ENCODE measurements at regions not wholly inside any gene's neighbourhood (a gene's known extent, or its start where the extent isn't known, plus 50 kb on each side); places are given as distances from the start of the nearest gene placed in this dataset.

GRCh38 chr5:162282191-162282590 lies 214.6 kb downstream of the GABRG2 start:
- no peak for TF ChIP-seq GATA3 (IDR thresholded peaks at IDR 0.05; ENCODE audit: low read depth, low read length)
- no peak for TF ChIP-seq GATA2 (IDR thresholded peaks at IDR 0.05; ENCODE audit: low read depth, low read length)

GRCh38 chr5:162283609-162284008 lies 216.0 kb downstream of the GABRG2 start:
- TF ChIP-seq GATA3 (IDR thresholded peaks at IDR 0.05; ENCODE audit: low read depth, low read length) = no peak

- TF ChIP-seq GATA2 (IDR thresholded peaks at IDR 0.05; ENCODE audit: low read depth, low read length) (no peak), GATA3 (IDR thresholded peaks at IDR 0.05; ENCODE audit: low read depth, low read length) (no peak)
Measured at GRCh38 chr5:162288647-162289296, 221.2 kb downstream of the GABRG2 start.

DNA sequence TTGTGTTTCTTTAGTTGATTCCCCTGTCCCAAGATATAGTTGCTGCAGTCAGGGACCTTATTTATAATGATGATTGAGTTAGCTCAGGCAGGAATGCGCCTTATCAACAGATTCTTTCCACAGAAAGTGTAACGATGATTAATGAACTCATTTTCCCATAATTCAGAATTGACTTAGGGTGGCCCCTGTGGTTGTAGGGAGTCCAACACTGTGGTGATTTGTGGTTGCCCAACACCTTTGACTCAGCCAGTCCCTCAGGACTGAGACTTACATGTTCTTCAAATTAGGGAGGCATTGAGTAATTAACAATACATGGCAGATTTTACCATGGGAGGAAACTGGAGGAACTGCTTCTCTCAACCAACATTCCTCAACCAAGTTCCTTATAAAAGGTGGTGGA lies 221.9 kb downstream of the GABRG2 start:
- TF ChIP-seq GATA3 (IDR thresholded peaks at IDR 0.05; ENCODE audit: low read depth, low read length) = no peak
- no peak for TF ChIP-seq GATA2 (IDR thresholded peaks at IDR 0.05; ENCODE audit: low read depth, low read length)

DNA sequence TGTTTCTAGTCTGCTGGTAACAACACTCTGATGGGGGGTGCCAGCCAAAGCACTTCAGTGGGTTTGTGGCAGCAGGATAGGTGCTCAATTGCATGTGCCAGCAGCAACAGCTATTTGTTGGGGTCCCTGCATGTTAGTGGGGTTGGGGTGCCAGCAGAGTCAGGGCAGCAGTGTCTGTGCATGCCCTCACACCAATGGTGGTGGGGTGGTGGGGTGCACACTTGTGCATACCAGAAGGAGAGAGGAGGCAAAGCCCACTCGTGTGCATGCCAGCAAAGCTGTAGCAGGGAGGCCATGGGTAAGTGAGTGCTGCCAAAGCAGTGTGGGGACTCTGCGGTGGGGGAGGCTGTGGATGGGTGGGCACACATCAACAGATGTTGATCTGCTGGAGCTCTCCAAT lies 232.2 kb downstream of the GABRG2 start:
- no peak for TF ChIP-seq GATA2 (IDR thresholded peaks at IDR 0.05; ENCODE audit: low read depth, low read length)
- no peak for TF ChIP-seq GATA3 (IDR thresholded peaks at IDR 0.05; ENCODE audit: low read depth, low read length)

DNA sequence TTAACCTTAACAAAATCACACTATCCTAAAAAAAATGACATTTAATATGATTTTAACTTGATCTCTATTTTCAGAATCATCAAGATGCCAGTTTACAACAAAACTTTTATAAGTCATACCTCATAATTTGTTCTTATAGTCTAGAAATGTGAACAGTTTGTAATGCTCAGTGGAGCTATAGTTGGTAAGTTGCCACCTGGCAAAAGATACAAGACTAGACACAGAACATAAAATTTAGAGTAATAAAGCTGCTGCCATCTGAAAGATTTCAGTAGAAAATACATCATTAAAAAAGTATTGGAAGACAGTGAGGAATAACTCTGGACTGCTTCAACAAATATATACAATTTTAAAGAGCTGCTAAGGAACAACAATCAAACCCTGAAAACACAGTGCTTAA lies 233.8 kb downstream of the GABRG2 start:
- no peak for TF ChIP-seq GATA2 (IDR thresholded peaks at IDR 0.05; ENCODE audit: low read depth, low read length)
- TF ChIP-seq GATA3 (IDR thresholded peaks at IDR 0.05; ENCODE audit: low read depth, low read length) = no peak

DNA sequence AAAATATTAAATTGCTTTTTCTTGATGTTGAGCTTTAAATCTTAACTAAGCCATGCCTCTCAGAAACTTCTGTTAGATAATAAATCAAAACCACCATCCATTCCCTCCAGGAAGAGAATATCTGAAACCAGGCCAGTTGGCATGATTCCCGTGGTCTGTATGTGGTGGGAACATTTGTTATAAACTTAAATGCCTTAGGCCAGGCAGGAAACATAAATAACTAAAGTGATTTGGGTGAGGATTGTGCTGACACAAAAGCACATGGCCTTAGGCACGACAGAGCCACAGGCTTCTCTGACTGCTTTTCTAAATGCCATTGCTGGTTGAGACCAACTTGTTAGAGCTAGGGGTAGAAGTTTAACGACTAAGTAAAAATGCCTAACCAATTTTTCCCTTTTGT lies 255.9 kb downstream of the GABRG2 start:
- TF ChIP-seq GATA2 (IDR thresholded peaks at IDR 0.05; ENCODE audit: low read depth, low read length) (no peak), GATA3 (IDR thresholded peaks at IDR 0.05; ENCODE audit: low read depth, low read length) (no peak)

GRCh38 chr5:162324328-162324727 lies 256.8 kb downstream of the GABRG2 start:
- TF ChIP-seq GATA3 (IDR thresholded peaks at IDR 0.05; ENCODE audit: low read depth, low read length) = no peak; the same call in 1 of the 2 replicates
- peak; percentile 19; the same call in 1 of the 2 replicates for TF ChIP-seq GATA2 (IDR thresholded peaks at IDR 0.05; ENCODE audit: low read depth, low read length)

DNA sequence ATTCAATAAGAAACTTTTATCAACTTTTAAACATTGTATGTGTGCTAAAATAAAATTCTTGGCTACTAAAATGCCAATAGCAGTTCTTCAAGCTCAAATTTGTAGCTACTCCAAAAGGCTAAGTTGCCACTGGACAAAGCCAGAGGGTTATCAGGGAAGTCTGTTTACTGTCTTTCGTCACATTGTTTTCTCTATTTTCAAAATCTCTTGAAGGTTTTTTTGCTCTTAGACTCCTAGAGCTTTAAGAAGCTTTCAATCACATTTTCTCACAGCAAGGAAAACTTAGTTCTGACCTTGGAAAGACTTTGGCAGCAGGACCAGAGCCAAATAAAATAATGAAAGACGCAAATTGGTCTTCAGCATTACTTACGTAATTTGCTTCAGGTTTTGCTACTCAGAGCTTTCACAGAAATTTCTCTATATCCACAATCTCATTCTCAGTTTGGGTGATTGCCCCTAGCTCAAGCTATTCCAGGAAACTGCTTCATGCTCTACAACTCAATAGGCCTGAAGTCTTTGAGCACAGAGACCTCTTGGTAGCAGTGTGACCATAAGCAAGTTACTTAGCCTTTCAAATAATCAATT lies 257.7 kb downstream of the GABRG2 start:
- TF ChIP-seq GATA2 (IDR thresholded peaks at IDR 0.05; ENCODE audit: low read depth, low read length) = no peak
- TF ChIP-seq GATA3 (IDR thresholded peaks at IDR 0.05; ENCODE audit: low read depth, low read length) = no peak

DNA sequence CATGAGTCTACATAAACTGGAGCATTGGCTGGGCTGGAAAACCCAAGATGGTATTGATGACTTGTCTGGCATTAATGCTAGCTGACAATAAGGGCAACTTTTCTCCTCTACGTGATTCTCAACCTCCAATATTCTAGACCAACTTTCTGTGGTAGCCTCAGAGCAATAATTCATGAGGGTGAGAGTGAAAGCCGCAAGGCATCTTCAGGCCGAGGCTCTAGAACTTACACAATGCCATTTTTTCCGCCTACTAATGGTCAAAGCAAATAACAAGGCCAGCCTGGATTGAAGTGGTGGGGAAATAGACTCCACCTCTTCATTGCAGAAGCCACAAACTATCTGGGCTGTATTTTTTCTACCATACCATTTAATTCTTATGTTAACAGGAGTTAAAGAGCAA lies 267.4 kb downstream of the GABRG2 start:
- TF ChIP-seq GATA2 (IDR thresholded peaks at IDR 0.05; ENCODE audit: low read depth, low read length) (no peak), GATA3 (IDR thresholded peaks at IDR 0.05; ENCODE audit: low read depth, low read length) (no peak)

DNA sequence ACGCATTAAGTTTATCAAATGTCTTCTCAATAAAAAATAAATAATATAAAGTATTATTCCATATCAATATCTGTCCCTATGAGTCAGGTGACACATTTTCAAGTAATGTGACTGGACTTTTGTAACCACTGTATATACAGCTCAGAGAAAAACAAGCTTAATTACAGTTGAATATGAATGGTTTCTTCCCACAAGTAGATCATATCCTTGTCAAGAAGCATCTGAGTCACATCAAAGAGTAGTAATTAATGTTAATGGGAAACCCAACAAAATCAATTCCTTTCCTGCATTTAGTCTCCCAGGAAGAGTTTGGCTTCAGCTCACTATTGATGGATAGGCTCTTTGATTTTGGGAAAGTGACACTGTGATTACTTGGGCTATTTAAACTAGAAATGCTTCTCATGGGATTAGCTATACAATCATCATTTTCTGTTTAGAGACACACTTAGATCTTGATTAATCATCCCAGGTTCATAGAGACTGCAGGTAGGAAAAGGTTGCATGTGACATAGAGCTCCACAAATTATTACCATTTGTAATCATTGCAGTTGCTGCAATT lies 292.9 kb downstream of the GABRG2 start:
- TF ChIP-seq GATA2 (IDR thresholded peaks at IDR 0.05; ENCODE audit: low read depth, low read length) = no peak
- no peak for TF ChIP-seq GATA3 (IDR thresholded peaks at IDR 0.05; ENCODE audit: low read depth, low read length)

- no peak for TF ChIP-seq GATA3 (IDR thresholded peaks at IDR 0.05; ENCODE audit: low read depth, low read length)
- no peak for TF ChIP-seq GATA2 (IDR thresholded peaks at IDR 0.05; ENCODE audit: low read depth, low read length)
Measured at GRCh38 chr5:162372256-162372655, 304.7 kb downstream of the GABRG2 start.

DNA sequence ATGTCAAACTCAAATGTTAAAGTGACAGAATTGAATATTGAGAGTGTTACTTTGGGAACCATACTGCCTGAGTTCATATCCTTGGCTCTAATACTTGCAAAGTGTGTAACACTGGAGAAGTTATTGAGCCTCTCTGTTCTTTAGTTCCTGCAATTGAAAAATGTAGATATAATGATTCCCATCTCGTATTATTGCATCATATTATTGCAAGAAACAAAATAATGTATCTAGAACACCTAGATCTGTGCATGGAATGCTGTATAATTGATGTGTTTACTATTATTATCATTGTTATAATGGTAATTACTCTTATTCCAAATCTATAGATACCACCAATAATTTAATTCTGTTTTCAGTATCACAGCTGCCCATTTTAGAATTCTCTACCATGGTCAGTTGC lies 310.3 kb downstream of the GABRG2 start:
- TF ChIP-seq GATA3 (IDR thresholded peaks at IDR 0.05; ENCODE audit: low read depth, low read length) = no peak
- TF ChIP-seq GATA2 (IDR thresholded peaks at IDR 0.05; ENCODE audit: low read depth, low read length) = no peak

- TF ChIP-seq GATA3 (IDR thresholded peaks at IDR 0.05; ENCODE audit: low read depth, low read length) (no peak), GATA2 (IDR thresholded peaks at IDR 0.05; ENCODE audit: low read depth, low read length) (no peak)
Measured at GRCh38 chr5:162382839-162383238, 315.3 kb downstream of the GABRG2 start.

DNA sequence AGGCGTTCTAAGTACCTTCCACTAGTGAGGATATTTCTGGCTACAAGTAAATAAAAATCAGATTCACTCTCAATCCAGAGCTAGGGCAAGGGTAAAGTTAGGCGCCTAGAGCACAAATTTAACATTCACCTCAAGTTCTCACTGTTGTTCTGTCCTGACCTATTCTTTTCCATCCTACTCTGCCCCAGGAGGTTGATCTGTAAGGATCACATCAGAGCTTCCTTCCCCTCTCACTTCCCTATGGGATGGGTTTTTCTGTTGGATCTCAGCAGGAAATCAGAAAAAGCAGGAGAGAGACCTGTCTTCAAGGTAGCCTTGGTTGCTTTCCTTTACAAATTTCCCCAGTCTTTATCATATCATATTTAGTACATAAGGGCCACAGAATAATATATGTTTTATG lies 316.7 kb downstream of the GABRG2 start:
- TF ChIP-seq GATA2 (IDR thresholded peaks at IDR 0.05; ENCODE audit: low read depth, low read length) (no peak), GATA3 (IDR thresholded peaks at IDR 0.05; ENCODE audit: low read depth, low read length) (no peak)

All from SH-SY5Y (cell line).